ENCODE measurements at regions not wholly inside any gene's neighbourhood (a gene's known extent, or its start where the extent isn't known, plus 50 kb on each side); places are given as distances from the start of the nearest gene placed in this dataset.

DNA sequence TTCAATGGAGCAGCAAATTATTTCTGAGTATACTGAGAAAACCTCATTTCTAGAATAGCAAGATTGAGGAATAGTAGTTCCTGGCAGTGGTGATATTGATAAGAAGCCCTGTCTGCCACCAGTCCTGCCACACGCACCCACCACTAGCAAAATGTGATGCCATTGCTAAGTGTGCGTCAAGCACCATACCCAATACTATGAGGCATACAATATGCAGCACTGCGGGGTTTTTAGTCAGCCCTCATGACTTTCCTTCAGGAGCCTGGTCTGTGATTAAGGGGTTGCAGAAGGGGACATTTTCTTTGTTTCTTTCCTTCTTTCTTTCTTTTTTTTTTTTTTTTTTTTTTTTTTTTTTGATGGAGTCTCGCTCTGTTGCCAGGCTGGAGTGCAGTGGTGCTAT, 128.7 kb upstream of the USP38 start:
- H3K4me3 ChIP-seq = no peak overlapping the region

DNA sequence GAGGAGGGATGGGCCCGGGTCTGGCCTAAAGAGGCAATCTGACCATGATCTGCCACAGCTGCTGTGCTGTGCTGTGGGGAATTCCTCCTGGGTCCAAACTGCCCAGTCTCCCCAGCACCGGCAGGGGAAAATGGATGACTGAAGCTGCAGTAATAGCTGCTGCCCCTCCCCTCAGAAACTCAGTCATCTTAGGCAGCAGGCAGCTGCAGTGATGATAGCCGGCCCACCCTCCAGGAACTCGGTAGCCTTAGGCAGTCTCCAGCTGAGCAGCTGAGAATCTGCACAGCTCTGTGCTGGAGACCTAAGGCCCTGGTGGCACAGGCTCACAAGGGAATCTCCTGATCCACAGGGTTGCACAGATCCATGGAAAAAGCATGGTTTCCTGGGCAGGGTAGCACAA, 113.4 kb upstream of the USP38 start:
- no peak for DNase-seq (ENCODE audit: low spot score)
- TF ChIP-seq, protein P1, sequence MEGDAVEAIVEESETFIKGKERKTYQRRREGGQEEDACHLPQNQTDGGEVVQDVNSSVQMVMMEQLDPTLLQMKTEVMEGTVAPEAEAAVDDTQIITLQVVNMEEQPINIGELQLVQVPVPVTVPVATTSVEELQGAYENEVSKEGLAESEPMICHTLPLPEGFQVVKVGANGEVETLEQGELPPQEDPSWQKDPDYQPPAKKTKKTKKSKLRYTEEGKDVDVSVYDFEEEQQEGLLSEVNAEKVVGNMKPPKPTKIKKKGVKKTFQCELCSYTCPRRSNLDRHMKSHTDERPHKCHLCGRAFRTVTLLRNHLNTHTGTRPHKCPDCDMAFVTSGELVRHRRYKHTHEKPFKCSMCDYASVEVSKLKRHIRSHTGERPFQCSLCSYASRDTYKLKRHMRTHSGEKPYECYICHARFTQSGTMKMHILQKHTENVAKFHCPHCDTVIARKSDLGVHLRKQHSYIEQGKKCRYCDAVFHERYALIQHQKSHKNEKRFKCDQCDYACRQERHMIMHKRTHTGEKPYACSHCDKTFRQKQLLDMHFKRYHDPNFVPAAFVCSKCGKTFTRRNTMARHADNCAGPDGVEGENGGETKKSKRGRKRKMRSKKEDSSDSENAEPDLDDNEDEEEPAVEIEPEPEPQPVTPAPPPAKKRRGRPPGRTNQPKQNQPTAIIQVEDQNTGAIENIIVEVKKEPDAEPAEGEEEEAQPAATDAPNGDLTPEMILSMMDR (IDR thresholded peaks at IDR 0.05) = no peak
- H3K4me3 ChIP-seq = no peak overlapping the region

More for the DNA sequence above, 128.7 kb upstream of the USP38 start:
- DNase-seq (ENCODE audit: low spot score) = no peak
- no peak overlapping the region for H3K27ac ChIP-seq
- TF ChIP-seq, protein P1 (IDR thresholded peaks at IDR 0.05) = no peak

DNA sequence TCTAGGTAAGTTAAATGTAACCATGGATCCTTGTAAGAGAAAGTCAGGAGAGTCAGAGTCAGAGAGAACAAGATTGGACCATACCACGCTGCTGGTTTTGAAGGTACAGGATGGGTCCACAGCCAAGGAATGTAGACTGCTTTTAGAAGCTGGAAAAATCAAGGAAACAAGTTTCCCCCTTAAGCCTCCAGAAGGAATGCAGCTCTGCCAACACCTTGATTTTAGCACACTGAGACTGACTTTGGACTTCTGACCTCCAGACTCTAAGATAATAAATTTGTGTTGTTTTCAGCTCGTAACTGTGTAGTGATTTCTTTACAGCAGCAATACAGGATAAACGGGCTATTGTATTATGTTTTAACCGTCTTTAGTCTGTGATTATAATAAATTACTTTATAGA, 108.0 kb upstream of the USP38 start:
- Histone ChIP-seq H3K4me3 (no peak overlapping the region), H3K27ac (no peak overlapping the region)
- TF ChIP-seq, protein P1 (IDR thresholded peaks at IDR 0.05) = no peak
- DNase-seq (ENCODE audit: low spot score) = no peak

More for the DNA sequence above, 113.4 kb upstream of the USP38 start:
- H3K27ac ChIP-seq = no peak overlapping the region

GRCh38 chr4:143082701-143083100, 102.0 kb upstream of the USP38 start:
- no peak overlapping the region for H3K27ac ChIP-seq
- no peak for DNase-seq (ENCODE audit: low spot score)
- no peak overlapping the region for H3K4me3 ChIP-seq
- TF ChIP-seq, protein P1 (IDR thresholded peaks at IDR 0.05) = no peak

DNA sequence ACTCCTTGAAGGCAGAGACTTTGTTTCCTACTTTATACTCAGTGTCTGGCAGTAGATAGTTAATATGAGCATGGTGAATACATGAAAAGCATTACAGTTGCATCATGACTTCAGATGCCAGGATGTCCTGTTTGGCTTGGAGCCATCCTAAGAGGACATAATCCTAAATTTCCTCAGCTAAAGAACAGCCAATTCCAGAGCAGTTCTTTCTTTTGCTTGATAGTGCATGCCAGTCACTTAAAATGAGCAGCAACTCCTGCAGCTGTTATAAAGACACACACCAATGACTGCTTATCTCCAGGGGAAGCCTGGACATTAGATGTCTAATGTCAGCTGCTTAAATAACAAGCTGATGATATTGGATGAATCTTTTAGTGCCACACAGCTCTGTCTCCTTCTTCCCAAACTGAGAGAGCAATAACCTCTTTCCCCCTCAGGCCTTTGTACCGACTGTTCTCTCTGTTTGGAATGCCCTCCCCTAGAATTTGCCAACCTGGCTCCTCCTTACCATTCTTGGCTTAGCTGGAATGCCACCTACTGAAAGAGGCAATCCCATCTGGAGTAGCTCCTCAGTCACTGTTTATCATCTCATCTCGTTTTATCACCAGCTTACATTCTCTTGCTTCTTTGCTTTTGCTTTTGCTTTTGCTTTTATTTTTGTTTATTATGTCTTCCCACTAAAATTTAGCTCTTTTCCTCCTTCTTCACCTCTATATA, 100.8 kb upstream of the USP38 start:
- no peak overlapping the region for H3K27ac ChIP-seq
- no peak overlapping the region for H3K4me3 ChIP-seq
- DNase-seq (ENCODE audit: low spot score) = no peak
- TF ChIP-seq, protein P1 (IDR thresholded peaks at IDR 0.05) = no peak

DNA sequence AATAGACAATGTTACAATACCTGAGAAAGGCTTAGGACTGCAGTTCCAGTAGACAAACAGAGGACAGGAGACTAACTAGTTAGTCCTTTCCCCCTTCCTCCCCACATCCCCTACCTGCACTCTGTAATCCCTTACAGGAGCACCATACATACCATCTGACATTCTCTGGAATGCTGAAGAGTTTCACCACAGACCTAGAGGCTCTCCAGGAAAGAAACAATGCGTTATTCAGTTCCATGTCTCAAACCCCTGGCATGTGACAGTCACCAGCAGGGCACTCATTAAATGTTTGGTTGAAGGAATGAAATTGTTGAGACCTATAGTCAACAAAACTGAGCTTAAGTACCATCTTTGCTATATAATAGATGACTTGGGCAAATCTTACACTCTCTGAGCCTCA, 100.2 kb upstream of the USP38 start:
- DNase-seq (ENCODE audit: low spot score) = no peak
- Histone ChIP-seq H3K27ac (no peak overlapping the region), H3K4me3 (no peak overlapping the region)
- TF ChIP-seq, protein P1 (IDR thresholded peaks at IDR 0.05) = no peak

DNA sequence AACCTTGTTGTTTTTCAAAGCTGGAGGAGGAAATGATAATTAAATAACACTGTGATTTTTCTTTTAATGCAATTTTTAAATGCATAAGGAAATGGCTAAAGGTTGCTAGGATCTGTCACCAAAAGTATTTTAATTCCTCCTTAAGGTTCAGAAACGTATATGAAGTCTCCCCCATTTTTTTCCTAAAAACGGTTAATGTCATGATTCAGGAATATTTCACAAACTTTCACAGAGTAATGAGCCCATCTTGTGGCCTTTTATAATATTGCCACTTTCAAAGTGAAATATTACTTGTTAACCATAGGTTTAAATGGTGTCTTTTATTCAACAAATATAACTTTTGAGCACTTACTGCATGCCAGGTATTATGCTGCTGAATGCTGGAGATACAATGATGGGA, 99.5 kb upstream of the USP38 start:
- TF ChIP-seq, protein P1 (IDR thresholded peaks at IDR 0.05) = no peak
- no peak for DNase-seq (ENCODE audit: low spot score)
- H3K27ac ChIP-seq = no peak overlapping the region

More for the DNA sequence above, 99.5 kb upstream of the USP38 start:
- H3K4me3 ChIP-seq = no peak overlapping the region

All from coronary artery (tissue), 2 donors.